ENCODE measurements at regions not wholly inside any gene's neighbourhood (a gene's known extent, or its start where the extent isn't known, plus 50 kb on each side); places are given as distances from the start of the nearest gene placed in this dataset.

DNA sequence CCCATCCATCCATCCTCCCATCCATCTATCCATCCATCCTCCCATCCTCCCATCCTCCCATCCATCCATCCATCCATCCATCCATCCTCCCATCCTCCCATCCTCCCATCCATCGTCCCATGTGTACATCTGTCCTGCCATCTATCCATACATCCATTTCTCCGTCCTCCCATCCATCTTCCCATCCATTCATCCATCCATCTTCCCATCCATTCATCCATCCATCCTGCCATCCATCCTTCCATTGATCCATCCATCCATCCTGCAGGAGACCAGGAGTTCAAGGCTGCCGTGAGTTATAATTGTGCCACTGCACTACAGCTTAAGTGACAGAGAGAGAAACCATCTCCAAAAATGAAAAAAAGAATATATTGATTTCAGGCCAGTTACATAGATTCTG, 356.5 kb downstream of the CDH26 start:
- H3K9me2 ChIP-seq: no peaks in the 10 kb centered on the region
- H3K9me3 ChIP-seq: no peaks in the 10 kb centered on the region
- H3K4me1 ChIP-seq (ENCODE audit: control insufficient read depth in 1 of 2, insufficient read depth in 2 of 2, low read depth in 1 of 2, low read length in 1 of 2): no peaks in the 10 kb centered on the region
- no peak overlapping the region for H3K4me2 ChIP-seq
- no peaks in the 10 kb centered on the region for H3K79me2 ChIP-seq (ENCODE audit: insufficient read depth)
- H3K4me3 ChIP-seq (ENCODE audit: low read depth in 2 of 2, low read length in 1 of 2): no peak overlapping the region
- ChIA-PET POLR2A (no interaction called here), CTCF (no interaction called here)
- H4K20me1 ChIP-seq (ENCODE audit: insufficient read depth): no peaks in the 10 kb centered on the region
- TF ChIP-seq, protein P1, sequence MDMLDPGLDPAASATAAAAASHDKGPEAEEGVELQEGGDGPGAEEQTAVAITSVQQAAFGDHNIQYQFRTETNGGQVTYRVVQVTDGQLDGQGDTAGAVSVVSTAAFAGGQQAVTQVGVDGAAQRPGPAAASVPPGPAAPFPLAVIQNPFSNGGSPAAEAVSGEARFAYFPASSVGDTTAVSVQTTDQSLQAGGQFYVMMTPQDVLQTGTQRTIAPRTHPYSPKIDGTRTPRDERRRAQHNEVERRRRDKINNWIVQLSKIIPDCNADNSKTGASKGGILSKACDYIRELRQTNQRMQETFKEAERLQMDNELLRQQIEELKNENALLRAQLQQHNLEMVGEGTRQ (IDR thresholded peaks at IDR 0.05; ENCODE audit: borderline replicate concordance, low read depth, low read length): no peak
- TF ChIP-seq, protein P2, sequence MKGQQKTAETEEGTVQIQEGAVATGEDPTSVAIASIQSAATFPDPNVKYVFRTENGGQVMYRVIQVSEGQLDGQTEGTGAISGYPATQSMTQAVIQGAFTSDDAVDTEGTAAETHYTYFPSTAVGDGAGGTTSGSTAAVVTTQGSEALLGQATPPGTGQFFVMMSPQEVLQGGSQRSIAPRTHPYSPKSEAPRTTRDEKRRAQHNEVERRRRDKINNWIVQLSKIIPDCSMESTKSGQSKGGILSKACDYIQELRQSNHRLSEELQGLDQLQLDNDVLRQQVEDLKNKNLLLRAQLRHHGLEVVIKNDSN (IDR thresholded peaks at IDR 0.05; ENCODE audit: borderline replicate concordance, low read depth): no peak
- TF ChIP-seq RCOR1 (IDR thresholded peaks at IDR 0.05; ENCODE audit: low read length) (no peak), SMC3 (IDR thresholded peaks at IDR 0.05; ENCODE audit: low read depth, low read length) (no peak), EP300 (IDR thresholded peaks at IDR 0.05; ENCODE audit: borderline replicate concordance in 1 of 2, low read depth in 1 of 2, low read length in 1 of 2) (no peak), TAF1 (IDR thresholded peaks at IDR 0.05; ENCODE audit: borderline replicate concordance, low read depth, low read length) (no peak), GABPA (IDR thresholded peaks at IDR 0.05; ENCODE audit: low read depth) (no peak), YY1 (IDR thresholded peaks at IDR 0.05; ENCODE audit: low read depth) (no peak), MXI1 (IDR thresholded peaks at IDR 0.05; ENCODE audit: low read depth, low read length) (no peak), NFIC (IDR thresholded peaks at IDR 0.05; ENCODE audit: borderline replicate concordance) (no peak), RAD21 (IDR thresholded peaks at IDR 0.05; ENCODE audit: low read length) (no peak), RXRA (IDR thresholded peaks at IDR 0.05; ENCODE audit: borderline replicate concordance, low read depth) (no peak), FOXJ3 (CRISPR knock-in tag; IDR thresholded peaks at IDR 0.05) (no peak), TEAD4 (IDR thresholded peaks at IDR 0.05; ENCODE audit: borderline replicate concordance, insufficient read depth) (no peak), MEF2A (IDR thresholded peaks at IDR 0.05; ENCODE audit: borderline replicate concordance, low read depth) (no peak), RFX5 (IDR thresholded peaks at IDR 0.05; ENCODE audit: low read length) (no peak), GATA2 (CRISPR knock-in tag; IDR thresholded peaks at IDR 0.05) (no peak), FOXM1 (IDR thresholded peaks at IDR 0.05; ENCODE audit: low read depth) (no peak), EZH2phosphoT487 (IDR thresholded peaks at IDR 0.05; ENCODE audit: borderline replicate concordance, low read depth) (no peak)
- TF ChIP-seq, protein P3, sequence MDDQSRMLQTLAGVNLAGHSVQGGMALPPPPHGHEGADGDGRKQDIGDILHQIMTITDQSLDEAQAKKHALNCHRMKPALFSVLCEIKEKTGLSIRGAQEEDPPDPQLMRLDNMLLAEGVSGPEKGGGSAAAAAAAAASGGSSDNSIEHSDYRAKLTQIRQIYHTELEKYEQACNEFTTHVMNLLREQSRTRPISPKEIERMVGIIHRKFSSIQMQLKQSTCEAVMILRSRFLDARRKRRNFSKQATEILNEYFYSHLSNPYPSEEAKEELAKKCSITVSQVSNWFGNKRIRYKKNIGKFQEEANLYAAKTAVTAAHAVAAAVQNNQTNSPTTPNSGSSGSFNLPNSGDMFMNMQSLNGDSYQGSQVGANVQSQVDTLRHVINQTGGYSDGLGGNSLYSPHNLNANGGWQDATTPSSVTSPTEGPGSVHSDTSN (IDR thresholded peaks at IDR 0.05): no peak
- H3F3A ChIP-seq (replicated peaks; ENCODE audit: insufficient read depth): no peaks in the 10 kb centered on the region
- no peaks in the 10 kb centered on the region for H3K36me3 ChIP-seq (replicated peaks in 1 of 2; ENCODE audit: control insufficient read depth in 1 of 2, insufficient read depth in 2 of 2, low read length in 1 of 2)
- 18% methylated on average over 3 of the region's 3 CpGs for WGBS (ENCODE audit: low lambda C conversion rate)
- no peaks in the 10 kb centered on the region for H3K27me3 ChIP-seq (ENCODE audit: insufficient read depth)
- no peak overlapping the region for H3K27ac ChIP-seq (ENCODE audit: low read depth in 2 of 2, low read length in 1 of 2)
- H2AFZ ChIP-seq (ENCODE audit: low read depth): no peak overlapping the region
- H3K9ac ChIP-seq: no peak overlapping the region
- DNase-seq: no peak

Measured in SK-N-SH (cell line).